A549 (cell line): ENCODE measurements at regions not wholly inside any gene's neighbourhood (a gene's known extent, or its start where the extent isn't known, plus 50 kb on each side); places are given as distances from the start of the nearest gene placed in this dataset.

Experiments used
- ATAC-seq, 2 experiments: fragments of 200-7000 bp in 1 of 2; fragments of >200 bp in 1 of 2; cut with Nextera tagmentation in 1 of 2; cut with Tn5 transposase in 1 of 2; 3 replicates each; pipeline versions ENCODE4 v1.8.0 to v1.9.1; 2018 to 2020; ENCODE audit warnings: mild to moderate bottlenecking in 1 of 2, moderate library complexity in 1 of 2
- CTCF ChIA-PET: fragments of 300-600 bp; sonication (Branson Sonifier 250); formaldehyde crosslinking; extraction: SDS; loops from one replicate; lab custom pipeline; 2021; ENCODE audit warnings: antibody characterized with exemption, inconsistent platforms; lab: Yijun Ruan, JAX
- POLR2A ChIA-PET: fragments of 350-600 bp; formaldehyde crosslinking; extraction: SDS; loops from one replicate; lab custom pipeline; 2021; ENCODE audit warnings: antibody characterized with exemption, inconsistent platforms; lab: Yijun Ruan, JAX
- DNase-seq, 2 experiments: peaks; one replicate each; pipeline versions ENCODE4 v3.0.0 to v3.0.0-alpha.2; 2011 to 2016; ENCODE audit warnings: low read depth in 1 of 2, low spot score in 1 of 2
- FAIRE-seq: peaks from 2 replicates; lab custom pipeline; 2011; peaks lifted over from hg19 to GRCh38; lab: Jason Lieb, UNC
- H3K27ac ChIP-seq, 2 experiments: fragments of >200 bp; sonication (Bioruptor Twin); formaldehyde crosslinking; 3 replicates each; pipeline ENCODE4 v1.5.1; 2016 to 2017
- H3K4me1 ChIP-seq: fragments of >200 bp; sonication (Bioruptor Twin); formaldehyde crosslinking; 3 replicates; pipeline ENCODE4 v1.6.1; 2016
- H3K4me2 ChIP-seq: fragments of >200 bp; sonication (Bioruptor Twin); formaldehyde crosslinking; 3 replicates; pipeline ENCODE4 v1.6.1; 2016
- H3K4me3 ChIP-seq: fragments of >200 bp; sonication (Bioruptor Twin); formaldehyde crosslinking; 3 replicates; pipeline ENCODE4 v1.5.1; 2016
- H3K9me3 ChIP-seq: fragments of >200 bp; sonication (Bioruptor Twin); formaldehyde crosslinking; 3 replicates; pipeline ENCODE4 v1.6.1; 2016
- BHLHE40 ChIP-seq: IDR thresholded peaks from 2 replicates; pipeline ENCODE4 v1.6.1; 2012; ENCODE audit warnings: low read depth, low read length, inconsistent platforms
- CBX8 ChIP-seq: fragments of 200-600 bp; sonication (generic); IDR thresholded peaks from 2 replicates; pipeline ENCODE4 v1.6.1; 2016
- CEBPB ChIP-seq, 2 experiments: fragments of >200 bp in 1 of 2; sonication (Bioruptor Twin) in 1 of 2; formaldehyde crosslinking in 1 of 2; IDR thresholded peaks; 2 replicates each; pipeline ENCODE4 v1.6.1; 2012 to 2016
- CTCF ChIP-seq: fragments of >200 bp; sonication (Bioruptor Twin); formaldehyde crosslinking; IDR thresholded peaks from 3 replicates; pipeline ENCODE4 v1.5.1; 2016
- EP300 ChIP-seq, 2 experiments: fragments of >200 bp; sonication (Bioruptor Twin); formaldehyde crosslinking; IDR thresholded peaks; 2 replicates in 1 of 2; 3 replicates in 1 of 2; pipeline ENCODE4 v1.6.1; 2016 to 2017
- FOSL2 ChIP-seq, 2 experiments: fragments of 450-650 bp in 1 of 2; fragments of >200 bp in 1 of 2; sonication (Bioruptor Twin) in 1 of 2; formaldehyde crosslinking; IDR thresholded peaks; 2 replicates each; pipeline versions ENCODE4 v1.5.0 to v1.6.1; 2016 to 2020; ENCODE audit warnings: mild to moderate bottlenecking in 1 of 2, moderate library complexity in 1 of 2
- HEYL ChIP-seq: fragments of 250-450 bp; sonication (Bioruptor Pico); IDR thresholded peaks from 2 replicates; pipeline ENCODE4 v1.8.0; 2021; ENCODE audit warnings: mild to moderate bottlenecking, moderate library complexity
- HOXB13 ChIP-seq: fragments of 250-450 bp; sonication (Bioruptor Pico); IDR thresholded peaks from 2 replicates; pipeline ENCODE4 v1.5.0; 2020; ENCODE audit warnings: low read depth, mild to moderate bottlenecking, moderate library complexity
- MAFK ChIP-seq: fragments of 450-650 bp; IDR thresholded peaks from 2 replicates; pipeline ENCODE4 v1.6.1; 2014; ENCODE audit not compliant: partially characterized antibody
- PHF8 ChIP-seq: fragments of 200-600 bp; sonication (generic); IDR thresholded peaks from 2 replicates; pipeline ENCODE4 v1.6.1; 2016; ENCODE audit warnings: low read depth, mild to moderate bottlenecking, antibody characterized with exemption, moderate library complexity, borderline replicate concordance
- RAD21 ChIP-seq, 2 experiments: fragments of >200 bp in 1 of 2; sonication (Bioruptor Twin) in 1 of 2; formaldehyde crosslinking in 1 of 2; IDR thresholded peaks in 1 of 2; conservative IDR thresholded peaks in 1 of 2; 2 replicates in 1 of 2; 3 replicates in 1 of 2; pipeline ENCODE4 v1.6.1; 2012 to 2018; ENCODE audit warnings: inconsistent platforms in 1 of 2
- REST ChIP-seq: fragments of 200-600 bp; sonication (generic); IDR thresholded peaks from 2 replicates; pipeline ENCODE4 v1.6.1; 2016; ENCODE audit warnings: antibody characterized with exemption, mild to moderate bottlenecking, moderate library complexity
- USF2 ChIP-seq: fragments of 450-650 bp; IDR thresholded peaks from 2 replicates; pipeline ENCODE4 v1.6.1; 2014; ENCODE audit warnings: antibody characterized with exemption
- ZFP36 ChIP-seq: fragments of 450-650 bp; IDR thresholded peaks from 2 replicates; pipeline ENCODE4 v1.6.1; 2014; ENCODE audit warnings: borderline replicate concordance; ENCODE audit not compliant: partially characterized antibody
- WGBS: methylation state at CpG from one replicate; pipeline ENCODE4 v1.1.6; 2017; ENCODE audit errors: missing lambda C conversion rate; 5-methylcytosine and 5-hydroxymethylcytosine counted together

GRCh38 chr11:10984250-10984649 lies 126.4 kb upstream of the ZBED5 start:
- no peaks in the 10 kb centered on the region for H3K9me3 ChIP-seq
- H3K4me1 ChIP-seq, result peaks cover 20% of the 10 kb centered on the region
- no peak overlapping the region for H3K4me3 ChIP-seq
- POLR2A ChIA-PET, result no interaction called here
- DNase-seq (peak in 1 of 2 experiments; percentile 30), ATAC-seq (peak; percentile 63 to 86; a peak in 4 of 6 replicates), FAIRE-seq (no peak)
- CTCF ChIA-PET, result interaction anchor here (0.7 to 2.2 kb wide), 5 partner anchors 26 to 803 kb away, joined by 3 to 10 read pairs (median 6); no protein-coding TSS in a partner anchor
- WGBS, result 94% methylated on average over 4 of the region's 4 CpGs
- TF ChIP-seq ZFP36 (no peak), USF2 (0 out of 2 replicates have a peak, but pooled peaks have one; percentile 29), PHF8 (no peak), RAD21 (conservative IDR thresholded peaks at IDR 0.05 in 1 of 2, IDR thresholded peaks at IDR 0.05 in 1 of 2) (no peak), EP300 (IDR thresholded peaks at IDR 0.05) (no peak), MAFK (no peak)
- no peak overlapping the region for H3K4me2 ChIP-seq
- no peak overlapping the region for H3K27ac ChIP-seq

GRCh38 chr11:10982704-10983510 lies 125.1 kb upstream of the ZBED5 start:
- ATAC-seq, result peak; percentile 43 to 82; a peak in 3 of 6 replicates
- CTCF ChIA-PET, result interaction anchor here (1.4 to 2.2 kb wide), 5 partner anchors 8 to 48 kb away, joined by 3 to 10 read pairs (median 5); no protein-coding TSS in a partner anchor
- POLR2A ChIA-PET, result interaction anchor here (1.0 kb wide), 1 partner anchor 232 kb away, joined by 3 read pairs; the partner anchor contains the start of gene CTR9
- H3K4me1 ChIP-seq, result peaks cover 14% of the 10 kb centered on the region
- FAIRE-seq, result no peak
- no peak overlapping the region for H3K4me3 ChIP-seq
- TF ChIP-seq CTCF (no peak), CBX8 (no peak), CEBPB (IDR thresholded peaks at IDR 0.05) (no peak), EP300 (IDR thresholded peaks at IDR 0.05) (no peak), FOSL2 (IDR thresholded peaks at IDR 0.05) (no peak), FOSL2 (CRISPR knock-in tag; IDR thresholded peaks at IDR 0.05) (no peak), HOXB13 (no peak), HEYL (CRISPR knock-in tag) (no peak), REST (no peak), BHLHE40 (no peak)
- H3K9me3 ChIP-seq, result no peaks in the 10 kb centered on the region
- peak in 1 of 2 experiments; percentile 44 for DNase-seq
- peak overlapping the region; percentile 48 to 77; a peak in 5 of 6 replicates for H3K27ac ChIP-seq
- 80% methylated on average over 6 of the region's 6 CpGs for WGBS
- H3K4me2 ChIP-seq, result peak overlapping the region; percentile 43
